AG10803 (cell line): ENCODE measurements at regions not wholly inside any gene's neighbourhood (a gene's known extent, or its start where the extent isn't known, plus 50 kb on each side); places are given as distances from the start of the nearest gene placed in this dataset.

Experiments used
- DNase-seq: peaks from one replicate; pipeline ENCODE4 v3.0.0; 2010; ENCODE audit warnings: low read depth
- H3K4me3 ChIP-seq: 2 replicates; pipeline ENCODE4 v1.5.1; 2011; ENCODE audit warnings: mild to moderate bottlenecking, low read length, control low read depth
- CTCF ChIP-seq: conservative IDR thresholded peaks from 2 replicates; pipeline ENCODE4 v1.5.1; 2011; ENCODE audit warnings: mild to moderate bottlenecking, low read length, control low read depth, inconsistent platforms

GRCh38 chr9:17005056-17005823 is 129.6 kb upstream of the CNTLN start:
- peak; percentile 74 for DNase-seq

DNA sequence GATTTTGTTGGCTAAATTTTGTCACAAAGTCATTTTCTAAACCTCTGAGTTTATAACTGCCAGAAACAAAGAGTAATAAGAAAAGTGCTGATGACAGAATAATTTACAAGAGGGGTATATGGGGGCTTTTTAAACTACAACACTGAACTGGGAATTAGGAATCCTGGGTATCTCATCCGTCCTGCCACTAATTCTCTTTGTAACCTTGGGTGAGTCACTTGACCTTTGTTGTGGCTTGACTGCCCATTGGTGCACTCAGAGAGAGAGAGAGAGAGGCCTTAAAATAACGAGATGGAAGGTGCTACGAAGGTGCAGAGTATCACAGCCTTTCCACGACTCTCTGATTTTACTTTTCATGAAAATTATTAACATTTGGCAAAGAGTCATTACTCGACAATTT is 130.3 kb upstream of the CNTLN start:
- H3K4me3 ChIP-seq: no peak overlapping the region
- peak; percentile 12 for DNase-seq
- no peak for TF ChIP-seq CTCF

More at GRCh38 chr9:17005056-17005823, 129.6 kb upstream of the CNTLN start:
- H3K4me3 ChIP-seq: peak overlapping the region; percentile 31
- peak; percentile 32; the same call in 1 of the 2 replicates for TF ChIP-seq CTCF

GRCh38 chr9:17003576-17004240 is 131.1 kb upstream of the CNTLN start:
- TF ChIP-seq CTCF: no peak
- no peak overlapping the region for H3K4me3 ChIP-seq
- DNase-seq: peak; percentile 69

DNA sequence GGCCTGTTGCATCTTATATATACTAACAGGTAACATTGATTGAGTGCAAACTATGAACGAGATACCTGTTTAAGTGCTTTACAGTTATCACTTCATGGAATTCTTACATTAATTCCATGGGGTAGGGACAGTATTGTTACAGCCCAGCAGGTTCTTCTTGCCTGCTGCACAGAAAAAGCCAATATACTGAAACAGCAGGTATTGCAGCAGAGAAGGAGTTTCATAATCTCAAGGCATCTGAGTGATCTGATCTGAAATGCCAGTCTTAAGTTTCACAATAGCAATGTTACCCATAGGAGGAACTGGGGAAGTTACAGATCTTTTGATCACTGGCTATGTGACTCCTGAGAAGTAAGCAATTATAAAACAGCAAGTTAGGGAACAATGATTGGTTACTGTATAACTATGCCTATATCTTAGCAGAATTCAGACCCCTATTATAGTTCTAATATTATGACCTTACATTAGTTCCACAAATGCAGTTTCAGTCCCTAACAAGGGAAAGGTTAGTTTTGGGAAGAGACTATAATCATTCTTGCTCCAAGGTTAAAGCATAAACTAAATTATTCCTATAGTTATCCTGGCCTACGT is 126.5 kb upstream of the BNC2 start:
- no peak overlapping the region for H3K4me3 ChIP-seq
- no peak for TF ChIP-seq CTCF
- DNase-seq: no peak

DNA sequence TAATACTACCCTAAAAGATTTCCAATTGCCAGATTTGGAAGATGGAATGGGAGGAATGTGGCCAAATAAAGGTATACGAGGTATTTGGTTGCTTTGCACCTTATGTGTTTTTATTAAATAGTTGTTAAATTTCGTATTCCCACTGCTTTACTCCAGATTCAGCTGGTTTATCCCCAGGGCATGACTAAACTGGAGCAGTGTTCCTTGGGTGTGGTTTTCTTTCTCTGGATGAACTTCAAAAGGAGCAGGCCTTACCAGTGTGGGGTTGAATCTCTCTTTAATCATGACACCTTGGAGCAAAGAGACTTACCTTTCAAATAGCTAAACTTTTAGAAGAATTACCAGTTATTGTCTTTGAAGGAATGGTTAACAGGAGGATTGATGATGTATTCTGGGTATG is 121.7 kb upstream of the BNC2 start:
- no peak for DNase-seq
- no peak for TF ChIP-seq CTCF
- no peak overlapping the region for H3K4me3 ChIP-seq

GRCh38 chr9:16987026-16987425 is 116.6 kb upstream of the BNC2 start:
- peak; percentile 90 for DNase-seq

More at GRCh38 chr9:16987026-16987425, 116.6 kb upstream of the BNC2 start:
- H3K4me3 ChIP-seq: no peak overlapping the region
- TF ChIP-seq CTCF: no peak; the same call in 1 of the 2 replicates
